Neural cell (in vitro differentiated cells): ENCODE measurements at regions not wholly inside any gene's neighbourhood (a gene's known extent, or its start where the extent isn't known, plus 50 kb on each side); places are given as distances from the start of the nearest gene placed in this dataset.

Experiments used
- H2AFZ ChIP-seq: fragments of 200-600, 300-800 bp; sonication (generic), shearing (Covaris generic); 2 replicates; pipeline ENCODE4 v1.6.0; 2014; ENCODE audit warnings: low read depth, mild to moderate bottlenecking, antibody characterized with exemption, low read length, moderate library complexity
- H3F3A ChIP-seq: fragments of 200-600 bp; shearing (Covaris generic); 2 replicates; pipeline ENCODE4 v1.6.1; 2016; ENCODE audit warnings: mild to moderate bottlenecking, moderate library complexity, mixed read lengths, antibody characterized with exemption, low read length; ENCODE audit not compliant: insufficient read depth, poor library complexity, severe bottlenecking
- H3K27ac ChIP-seq: fragments of 200-600, 300-800 bp; sonication (generic), shearing (Covaris generic); 2 replicates; pipeline ENCODE4 v1.5.1; 2014; ENCODE audit warnings: mild to moderate bottlenecking, low read length, moderate library complexity
- H3K27me3 ChIP-seq: fragments of 300-800, 200-600 bp; sonication (generic), shearing (Covaris generic); 2 replicates; pipeline ENCODE4 v1.6.0; 2014; ENCODE audit warnings: mild to moderate bottlenecking, low read depth, low read length, moderate library complexity; ENCODE audit not compliant: insufficient read depth
- H3K36me3 ChIP-seq: fragments of 300-800, 200-600 bp; sonication (generic), shearing (Covaris generic); 2 replicates; pipeline ENCODE4 v1.5.1; 2014; ENCODE audit warnings: mild to moderate bottlenecking, antibody characterized with exemption, low read length, moderate library complexity; ENCODE audit not compliant: insufficient read depth
- H3K4me2 ChIP-seq: fragments of 300-800, 200-600 bp; sonication (generic), shearing (Covaris generic); 2 replicates; pipeline ENCODE4 v1.6.0; 2014; ENCODE audit warnings: mild to moderate bottlenecking, low read length
- H3K4me3 ChIP-seq: fragments of 300-800, 200-600 bp; sonication (generic), shearing (Covaris generic); 2 replicates; pipeline ENCODE4 v1.5.1; 2014; ENCODE audit warnings: mild to moderate bottlenecking, low read length, moderate library complexity
- H3K79me2 ChIP-seq: fragments of 200-600 bp; shearing (Covaris generic); replicated peaks from 2 replicates; pipeline ENCODE4 v1.6.0; 2014; ENCODE audit warnings: mild to moderate bottlenecking, low read length, moderate library complexity; ENCODE audit not compliant: insufficient read depth
- H3K9ac ChIP-seq: fragments of 300-800, 200-600 bp; sonication (generic), shearing (Covaris generic); 2 replicates; pipeline ENCODE4 v1.6.1; 2016; ENCODE audit warnings: mild to moderate bottlenecking, low read length, mixed read lengths
- H3K9me2 ChIP-seq: fragments of 200-600 bp; shearing (Covaris generic); 2 replicates; pipeline ENCODE4 v1.6.1; 2016; ENCODE audit warnings: mild to moderate bottlenecking, low read length, mixed read lengths; ENCODE audit not compliant: insufficient read depth
- H3K9me3 ChIP-seq: fragments of 200-600, 300-800 bp; sonication (generic), shearing (Covaris generic); 2 replicates; pipeline ENCODE4 v1.6.1; 2016; ENCODE audit warnings: mild to moderate bottlenecking, mixed run types, low read length, moderate library complexity, mixed read lengths
- H4K20me1 ChIP-seq: fragments of 200-600 bp; shearing (Covaris generic); 2 replicates; pipeline ENCODE4 v1.6.1; 2016; ENCODE audit warnings: mild to moderate bottlenecking, mixed run types; ENCODE audit not compliant: insufficient read depth
- EP300 ChIP-seq: fragments of 450-650 bp; conservative IDR thresholded peaks from 2 replicates; pipeline ENCODE4 v1.6.1; 2014; ENCODE audit warnings: antibody characterized with exemption, mild to moderate bottlenecking, moderate library complexity; ENCODE audit not compliant: poor library complexity, severe bottlenecking
- EZH2 ChIP-seq: fragments of 200-600, 300-800 bp; shearing (Covaris generic), sonication (generic); IDR thresholded peaks from 2 replicates; pipeline ENCODE4 v1.6.1; 2014; ENCODE audit warnings: antibody characterized with exemption, low read length, borderline replicate concordance, mild to moderate bottlenecking; ENCODE audit not compliant: insufficient read depth, poor library complexity, severe bottlenecking
- MXI1 ChIP-seq: fragments of 450-650 bp; conservative IDR thresholded peaks from 2 replicates; pipeline ENCODE4 v1.6.1; 2014; ENCODE audit warnings: antibody characterized with exemption, mild to moderate bottlenecking; ENCODE audit not compliant: poor library complexity, severe bottlenecking
- POLR2AphosphoS5 ChIP-seq: IDR thresholded peaks from 2 replicates; pipeline ENCODE4 v1.6.1; 2012
- RAD21 ChIP-seq: fragments of 450-650 bp; conservative IDR thresholded peaks from 2 replicates; pipeline ENCODE4 v1.6.1; 2014; ENCODE audit warnings: antibody characterized with exemption, mild to moderate bottlenecking, moderate library complexity
- REST ChIP-seq: IDR thresholded peaks from 2 replicates; pipeline ENCODE4 v1.6.1; 2012; ENCODE audit warnings: borderline replicate concordance
- SMC3 ChIP-seq: fragments of 450-650 bp; conservative IDR thresholded peaks from 2 replicates; pipeline ENCODE4 v1.6.1; 2014; ENCODE audit warnings: antibody characterized with exemption, mild to moderate bottlenecking, moderate library complexity; ENCODE audit not compliant: poor library complexity
- TAF1 ChIP-seq: IDR thresholded peaks from 2 replicates; pipeline ENCODE4 v1.6.1; 2012; ENCODE audit warnings: low read depth
- TF ChIP-seq, protein P1 (sequence below): fragments of 450-650 bp; IDR thresholded peaks from 2 replicates; pipeline ENCODE4 v1.5.1; 2014; ENCODE audit warnings: antibody characterized with exemption, mild to moderate bottlenecking, moderate library complexity; ENCODE audit not compliant: poor library complexity, severe bottlenecking

DNA sequence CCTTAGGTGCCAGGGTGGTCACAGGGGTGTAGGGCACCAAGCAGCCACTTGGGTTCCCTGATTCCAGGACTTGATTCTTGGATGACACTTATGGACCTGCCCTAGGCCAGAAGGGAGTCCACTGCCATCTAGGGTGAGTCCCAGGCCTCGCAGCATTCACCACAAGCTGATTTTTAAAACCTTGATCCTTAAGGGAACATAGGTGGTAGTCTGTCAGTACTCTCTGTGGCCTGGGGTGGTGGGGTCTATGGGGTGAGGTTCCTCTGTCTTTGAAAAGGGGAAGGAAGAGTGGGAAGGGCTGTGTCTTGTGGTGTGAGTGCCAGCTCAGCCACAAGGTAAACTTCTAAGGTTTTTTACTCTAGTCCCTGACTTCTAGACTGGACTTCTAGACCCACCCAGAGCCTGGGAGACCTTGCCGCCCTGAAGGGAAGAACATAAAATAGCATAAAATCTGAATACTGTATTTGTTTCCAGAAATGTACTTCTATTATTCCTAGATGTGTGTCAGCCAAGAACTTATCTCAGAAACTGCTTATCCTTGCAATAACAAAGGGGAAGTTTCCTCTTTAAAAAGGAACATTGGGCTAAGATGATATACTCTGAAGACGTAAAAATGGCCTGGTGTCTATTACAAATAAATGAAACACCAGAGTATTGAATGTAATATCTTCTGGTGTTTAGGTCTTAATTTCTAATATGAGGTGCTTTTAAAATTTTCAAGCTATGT, 757.3 kb downstream of the LTN1 start:
- Histone ChIP-seq H3K9me3 (no peaks in the 10 kb centered on the region), H4K20me1 (no peaks in the 10 kb centered on the region), H3K79me2 (no peaks in the 10 kb centered on the region), H3K9ac (no peak overlapping the region), H3K4me2 (no peak overlapping the region), H3K9me2 (no peaks in the 10 kb centered on the region), H2AFZ (no peak overlapping the region), H3F3A (no peaks in the 10 kb centered on the region), H3K27ac (no peak overlapping the region), H3K27me3 (no peaks in the 10 kb centered on the region), H3K36me3 (no peaks in the 10 kb centered on the region), H3K4me3 (no peak overlapping the region)
- no peak for TF ChIP-seq POLR2AphosphoS5
- no peak for TF ChIP-seq SMC3
- no peak for TF ChIP-seq TAF1
- TF ChIP-seq RAD21: no peak
- no peak for TF ChIP-seq MXI1
- TF ChIP-seq EP300: no peak
- TF ChIP-seq, protein P1, sequence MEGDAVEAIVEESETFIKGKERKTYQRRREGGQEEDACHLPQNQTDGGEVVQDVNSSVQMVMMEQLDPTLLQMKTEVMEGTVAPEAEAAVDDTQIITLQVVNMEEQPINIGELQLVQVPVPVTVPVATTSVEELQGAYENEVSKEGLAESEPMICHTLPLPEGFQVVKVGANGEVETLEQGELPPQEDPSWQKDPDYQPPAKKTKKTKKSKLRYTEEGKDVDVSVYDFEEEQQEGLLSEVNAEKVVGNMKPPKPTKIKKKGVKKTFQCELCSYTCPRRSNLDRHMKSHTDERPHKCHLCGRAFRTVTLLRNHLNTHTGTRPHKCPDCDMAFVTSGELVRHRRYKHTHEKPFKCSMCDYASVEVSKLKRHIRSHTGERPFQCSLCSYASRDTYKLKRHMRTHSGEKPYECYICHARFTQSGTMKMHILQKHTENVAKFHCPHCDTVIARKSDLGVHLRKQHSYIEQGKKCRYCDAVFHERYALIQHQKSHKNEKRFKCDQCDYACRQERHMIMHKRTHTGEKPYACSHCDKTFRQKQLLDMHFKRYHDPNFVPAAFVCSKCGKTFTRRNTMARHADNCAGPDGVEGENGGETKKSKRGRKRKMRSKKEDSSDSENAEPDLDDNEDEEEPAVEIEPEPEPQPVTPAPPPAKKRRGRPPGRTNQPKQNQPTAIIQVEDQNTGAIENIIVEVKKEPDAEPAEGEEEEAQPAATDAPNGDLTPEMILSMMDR: no peak
- no peak for TF ChIP-seq EZH2
- no peak for TF ChIP-seq REST

DNA sequence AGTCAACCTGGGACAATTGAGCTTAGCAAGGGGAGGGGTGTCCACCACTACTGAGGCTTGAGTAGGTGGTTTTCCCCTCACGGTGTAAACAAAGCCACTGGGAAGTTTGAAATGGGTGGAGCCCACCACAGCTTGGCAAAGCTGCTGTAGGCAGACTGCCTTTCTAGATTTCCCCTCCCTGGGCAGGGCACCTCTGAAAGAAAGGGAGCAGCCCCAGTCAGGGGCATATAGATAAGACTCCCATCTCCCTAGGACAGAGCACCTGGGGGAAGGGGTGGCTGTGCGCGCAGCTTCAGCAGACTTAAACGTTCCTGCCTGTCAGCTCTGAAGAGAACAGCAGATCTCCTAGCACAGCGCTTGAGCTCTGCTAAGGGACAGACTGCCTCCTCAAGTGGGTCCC, 758.4 kb downstream of the LTN1 start:
- no peaks in the 10 kb centered on the region for H3K27me3 ChIP-seq
- no peak overlapping the region for H3K4me2 ChIP-seq
- H3K27ac ChIP-seq: no peak overlapping the region
- no peaks in the 10 kb centered on the region for H3K9me2 ChIP-seq
- no peak overlapping the region for H3K4me3 ChIP-seq
- no peak overlapping the region for H2AFZ ChIP-seq
- no peaks in the 10 kb centered on the region for H3K9me3 ChIP-seq
- H3K36me3 ChIP-seq: no peaks in the 10 kb centered on the region
- no peaks in the 10 kb centered on the region for H4K20me1 ChIP-seq
- no peaks in the 10 kb centered on the region for H3K79me2 ChIP-seq
- no peak for TF ChIP-seq SMC3
- no peak for TF ChIP-seq POLR2AphosphoS5
- TF ChIP-seq EZH2: no peak
- TF ChIP-seq, protein P1: no peak
- no peak for TF ChIP-seq EP300
- no peak for TF ChIP-seq MXI1
- TF ChIP-seq REST: no peak
- H3F3A ChIP-seq: no peaks in the 10 kb centered on the region
- H3K9ac ChIP-seq: no peak overlapping the region
